HG03342 (cell line): ENCODE measurements at regions not wholly inside any gene's neighbourhood (a gene's known extent, or its start where the extent isn't known, plus 50 kb on each side); places are given as distances from the start of the nearest gene placed in this dataset.

Experiments
- ATAC-seq: cut with Tn5 transposase; IDR thresholded peaks from one replicate; pipeline ENCODE4 v1.9.1; 2021; ENCODE audit warnings: mild to moderate bottlenecking, moderate library complexity; ENCODE audit not compliant: unreplicated experiment

- ATAC-seq = no peak
These were observed 122.2 kb upstream of the IGF1 start for GRCh38 chr12:102602521-102602920.

- no peak for ATAC-seq
These were observed 121.3 kb upstream of the IGF1 start for GRCh38 chr12:102601621-102602020.

- no peak for ATAC-seq
These were observed 116.3 kb upstream of the IGF1 start for GRCh38 chr12:102596687-102597086.

- no peak for ATAC-seq
These were observed 115.7 kb upstream of the IGF1 start for GRCh38 chr12:102596031-102596430.

GRCh38 chr12:102595315-102595714 lies 115.0 kb upstream of the IGF1 start:
- no peak for ATAC-seq

- ATAC-seq = no peak
These were observed 112.8 kb upstream of the IGF1 start for GRCh38 chr12:102593134-102593533.

- no peak for ATAC-seq
These were observed 111.8 kb upstream of the IGF1 start for GRCh38 chr12:102592134-102592533.

GRCh38 chr12:102573237-102573636 lies 92.9 kb upstream of the IGF1 start:
- ATAC-seq = no peak

GRCh38 chr12:102571889-102572288 lies 91.5 kb upstream of the IGF1 start:
- no peak for ATAC-seq

- ATAC-seq = no peak
These were observed 89.9 kb upstream of the IGF1 start for GRCh38 chr12:102570256-102570655.

GRCh38 chr12:102569803-102570202 lies 89.4 kb upstream of the IGF1 start:
- ATAC-seq = no peak

GRCh38 chr12:102568276-102568675 lies 87.9 kb upstream of the IGF1 start:
- ATAC-seq = no peak

- no peak for ATAC-seq
These were observed 86.9 kb upstream of the IGF1 start for GRCh38 chr12:102567031-102567985.

- no peak for ATAC-seq
These were observed 85.2 kb upstream of the IGF1 start for GRCh38 chr12:102565555-102565954.

GRCh38 chr12:102564026-102564425 lies 83.7 kb upstream of the IGF1 start:
- ATAC-seq = no peak

- no peak for ATAC-seq
These were observed 82.6 kb upstream of the IGF1 start for GRCh38 chr12:102562836-102563425.

- no peak for ATAC-seq
These were observed 70.8 kb upstream of the IGF1 start for GRCh38 chr12:102551186-102551585.

GRCh38 chr12:102549691-102550090 lies 69.3 kb upstream of the IGF1 start:
- no peak for ATAC-seq

GRCh38 chr12:102548543-102548942 lies 68.2 kb upstream of the IGF1 start:
- no peak for ATAC-seq

GRCh38 chr12:102543494-102544485 lies 63.4 kb upstream of the IGF1 start:
- ATAC-seq = peak; percentile 60

GRCh38 chr12:102542816-102543440 lies 62.6 kb upstream of the IGF1 start:
- ATAC-seq = no peak
